ENCODE measurements at regions not wholly inside any gene's neighbourhood (a gene's known extent, or its start where the extent isn't known, plus 50 kb on each side); places are given as distances from the start of the nearest gene placed in this dataset.
"Not testable (repeated sequence)": the region's sequence is repeated elsewhere in the genome, so short reads cannot be mapped to it uniquely, and the experiment has no call there.

- Mint-ChIP-seq H3K27me3 (no peaks in the 10 kb centered on the region), H3K27ac (no peak overlapping the region), H3K4me1 (no peaks in the 10 kb centered on the region), H3K36me3 (ENCODE audit: low read depth) (no peaks in the 10 kb centered on the region), H3K4me3 (no peak overlapping the region), H3K9me3 (peaks cover 4% of the 10 kb centered on the region)
- ATAC-seq (replicated peaks), result no peak
Measured at GRCh38 chr5:99773290-99773689, 761.9 kb upstream of the FAM174A start.

GRCh38 chr5:99771296-99771695 lies 763.9 kb upstream of the FAM174A start:
- H3K27me3 Mint-ChIP-seq, result no peaks in the 10 kb centered on the region
- H3K4me1 Mint-ChIP-seq, result no peaks in the 10 kb centered on the region
- ATAC-seq (replicated peaks), result no peak
- H3K36me3 Mint-ChIP-seq (ENCODE audit: low read depth), result no peaks in the 10 kb centered on the region
- H3K27ac Mint-ChIP-seq, result no peak overlapping the region
- no peak overlapping the region for H3K4me3 Mint-ChIP-seq
- peaks cover 4% of the 10 kb centered on the region for H3K9me3 Mint-ChIP-seq

DNA sequence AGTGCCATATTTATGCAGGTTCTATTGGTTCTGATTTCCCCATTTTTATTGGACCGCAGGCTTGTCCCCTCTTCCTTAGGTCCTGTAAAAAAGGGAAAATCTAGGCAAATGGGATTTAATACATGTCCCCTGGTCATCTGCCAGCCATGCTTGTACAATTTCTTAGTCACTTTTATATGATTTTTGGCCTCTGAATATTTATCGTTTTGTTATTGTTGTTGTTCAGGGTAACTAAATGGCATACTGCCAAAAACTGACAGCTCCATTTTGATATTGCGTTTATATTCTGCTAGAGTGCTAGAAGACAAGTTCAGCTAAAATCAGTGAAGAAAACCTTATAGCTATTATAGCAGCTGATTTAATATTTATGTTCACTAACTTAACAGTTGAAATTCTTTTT lies 770.2 kb upstream of the FAM174A start:
- Mint-ChIP-seq H3K27ac (no peak overlapping the region), H3K4me1 (no peaks in the 10 kb centered on the region), H3K27me3 (no peaks in the 10 kb centered on the region), H3K4me3 (no peak overlapping the region), H3K36me3 (ENCODE audit: low read depth) (no peaks in the 10 kb centered on the region), H3K9me3 (peaks cover 19% of the 10 kb centered on the region)
- no peak for ATAC-seq (replicated peaks)

DNA sequence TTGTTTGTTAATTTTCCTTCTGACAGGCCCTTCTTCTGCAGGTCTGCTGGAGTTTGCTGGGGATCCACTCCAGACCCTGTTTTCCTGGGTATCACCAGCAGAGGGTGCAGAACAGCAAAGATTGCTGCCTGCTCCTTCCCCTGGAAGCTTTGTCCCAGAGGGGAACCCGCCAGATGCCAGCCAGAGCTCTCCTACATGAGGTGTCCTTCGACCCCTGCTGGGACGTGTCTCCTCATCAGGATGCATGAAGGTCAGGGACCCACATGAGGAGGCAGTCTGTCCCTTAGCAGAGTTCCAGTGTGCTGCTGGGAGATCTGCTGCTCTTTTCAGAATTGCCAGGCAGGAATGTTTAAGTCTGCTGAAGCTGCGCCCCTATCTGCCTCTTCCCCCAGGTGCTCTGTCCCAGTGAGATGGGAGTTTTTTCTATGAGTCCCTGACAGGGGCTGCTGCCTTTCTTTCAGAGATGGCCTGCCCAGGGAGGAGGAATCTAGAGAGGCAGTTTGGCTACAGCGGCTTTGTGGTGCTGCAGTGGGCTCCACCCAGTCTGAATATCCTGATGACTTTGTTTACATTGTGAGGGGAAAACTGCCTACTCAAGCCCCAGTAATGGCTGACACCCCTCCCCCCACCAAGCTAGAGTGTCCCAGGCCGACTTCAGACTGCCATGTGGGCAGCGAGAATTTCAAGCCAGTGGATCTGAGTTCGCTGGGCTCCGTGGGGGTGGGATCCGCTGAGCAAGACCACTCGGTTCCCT lies 772.0 kb upstream of the FAM174A start:
- ATAC-seq (replicated peaks), result no peak
- Mint-ChIP-seq H3K4me3 (no peak overlapping the region), H3K27ac (no peak overlapping the region), H3K36me3 (ENCODE audit: low read depth) (no peaks in the 10 kb centered on the region), H3K27me3 (no peaks in the 10 kb centered on the region), H3K9me3 (peaks cover 15% of the 10 kb centered on the region), H3K4me1 (no peaks in the 10 kb centered on the region)

DNA sequence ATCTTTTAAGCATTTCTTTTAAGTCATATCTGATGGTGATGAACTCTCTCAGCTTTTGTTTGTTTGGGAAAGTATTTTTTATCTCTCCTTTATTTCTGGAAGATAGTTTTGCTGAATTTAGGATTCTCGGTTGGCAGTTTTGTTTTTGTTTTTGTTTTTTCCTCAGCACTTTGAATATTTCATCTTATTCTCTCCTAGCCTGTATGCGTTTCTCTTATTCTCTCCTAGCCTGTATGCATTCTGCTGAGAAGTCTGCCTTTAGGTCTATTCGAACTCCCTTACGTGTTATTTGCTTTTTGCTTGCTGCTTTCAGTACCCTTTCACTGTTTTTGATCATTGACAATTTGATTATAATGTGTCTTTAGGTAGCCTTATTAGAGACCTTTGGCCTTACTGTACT lies 787.8 kb upstream of the FAM174A start:
- H3K4me3 Mint-ChIP-seq, result no peak overlapping the region
- H3K27ac Mint-ChIP-seq, result no peak overlapping the region
- no peaks in the 10 kb centered on the region for H3K36me3 Mint-ChIP-seq (ENCODE audit: low read depth)
- ATAC-seq (replicated peaks), result no peak
- H3K4me1 Mint-ChIP-seq, result no peaks in the 10 kb centered on the region
- peaks cover 9% of the 10 kb centered on the region for H3K9me3 Mint-ChIP-seq
- H3K27me3 Mint-ChIP-seq, result no peaks in the 10 kb centered on the region

DNA sequence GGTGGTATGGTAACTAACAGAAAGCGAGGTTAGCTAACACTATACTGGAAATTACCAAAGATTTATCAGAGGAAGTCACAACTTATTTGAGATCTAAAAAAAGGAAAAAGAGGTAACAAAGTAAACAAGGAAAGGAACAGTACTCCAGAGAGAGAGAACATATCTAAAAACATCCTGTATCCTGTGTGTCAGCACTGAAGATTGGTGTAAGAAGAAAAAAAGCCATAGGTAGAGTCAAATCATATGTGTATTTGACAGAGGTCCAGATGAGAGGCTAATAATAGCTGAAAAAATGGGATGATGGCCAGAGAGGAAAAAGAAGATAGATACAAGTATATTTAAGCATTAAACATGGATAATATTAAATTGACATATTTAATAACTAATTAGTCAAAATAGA lies 802.0 kb upstream of the FAM174A start:
- not testable (repeated sequence) for H3K27me3 Mint-ChIP-seq

GRCh38 chr5:99730653-99731052 lies 801.8 kb upstream of the CHD1 start:
- not testable (repeated sequence) for ATAC-seq (replicated peaks); H3K4me1 Mint-ChIP-seq; H3K36me3 Mint-ChIP-seq (ENCODE audit: low read depth); H3K4me3 Mint-ChIP-seq; H3K27ac Mint-ChIP-seq; H3K27me3 Mint-ChIP-seq; H3K9me3 Mint-ChIP-seq

More for the DNA sequence above, 802.0 kb upstream of the FAM174A start:
- ATAC-seq (replicated peaks); H3K27ac Mint-ChIP-seq; H3K9me3 Mint-ChIP-seq; H3K4me3 Mint-ChIP-seq; H3K4me1 Mint-ChIP-seq; H3K36me3 Mint-ChIP-seq (ENCODE audit: low read depth): not testable (repeated sequence)

- H3K4me1 Mint-ChIP-seq, result no peaks in the 10 kb centered on the region
- no peaks in the 10 kb centered on the region for H3K27me3 Mint-ChIP-seq
- H3K27ac Mint-ChIP-seq, result no peak overlapping the region
- no peaks in the 10 kb centered on the region for H3K36me3 Mint-ChIP-seq (ENCODE audit: low read depth)
- H3K4me3 Mint-ChIP-seq, result no peak overlapping the region
- ATAC-seq (replicated peaks), result no peak
- H3K9me3 Mint-ChIP-seq, result no peaks in the 10 kb centered on the region
Measured at GRCh38 chr5:99724732-99725290, 796.0 kb upstream of the CHD1 start.

GRCh38 chr5:99721506-99721905 lies 792.7 kb upstream of the CHD1 start:
- H3K27me3 Mint-ChIP-seq, result no peaks in the 10 kb centered on the region
- H3K4me3 Mint-ChIP-seq, result no peak overlapping the region
- no peaks in the 10 kb centered on the region for H3K36me3 Mint-ChIP-seq (ENCODE audit: low read depth)
- H3K4me1 Mint-ChIP-seq, result no peaks in the 10 kb centered on the region
- no peak for ATAC-seq (replicated peaks)
- no peak overlapping the region for H3K27ac Mint-ChIP-seq
- no peaks in the 10 kb centered on the region for H3K9me3 Mint-ChIP-seq

DNA sequence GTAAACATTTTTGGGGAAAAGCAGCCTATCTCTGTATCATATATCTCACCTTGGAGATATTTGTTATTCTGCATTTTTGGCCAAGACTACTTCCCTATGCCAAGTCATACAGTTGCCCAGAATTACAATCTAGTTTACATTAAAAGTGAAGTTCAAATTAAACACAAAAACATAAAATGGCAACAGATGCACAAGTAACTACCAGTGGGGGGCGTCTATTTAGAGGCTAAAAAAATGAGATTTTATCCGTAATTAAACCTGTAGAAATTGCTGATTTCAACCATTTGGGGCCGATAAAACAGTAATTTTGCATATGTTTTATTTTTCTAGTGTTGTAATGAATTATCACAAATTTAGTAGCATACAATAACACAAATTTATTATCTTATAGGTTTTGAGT lies 787.1 kb upstream of the CHD1 start:
- H3K36me3 Mint-ChIP-seq (ENCODE audit: low read depth), result no peaks in the 10 kb centered on the region
- H3K27ac Mint-ChIP-seq, result no peak overlapping the region
- H3K4me3 Mint-ChIP-seq, result no peak overlapping the region
- ATAC-seq (replicated peaks), result no peak
- no peaks in the 10 kb centered on the region for H3K27me3 Mint-ChIP-seq
- no peaks in the 10 kb centered on the region for H3K4me1 Mint-ChIP-seq
- H3K9me3 Mint-ChIP-seq, result no peaks in the 10 kb centered on the region

GRCh38 chr5:99706160-99706559 lies 777.4 kb upstream of the CHD1 start:
- Mint-ChIP-seq H3K36me3 (ENCODE audit: low read depth) (no peaks in the 10 kb centered on the region), H3K27me3 (no peaks in the 10 kb centered on the region), H3K9me3 (peaks cover 4% of the 10 kb centered on the region), H3K27ac (no peak overlapping the region), H3K4me1 (no peaks in the 10 kb centered on the region), H3K4me3 (no peak overlapping the region)
- ATAC-seq (replicated peaks), result no peak

GRCh38 chr5:99702565-99702964 lies 773.8 kb upstream of the CHD1 start:
- H3K27me3 Mint-ChIP-seq, result no peaks in the 10 kb centered on the region
- H3K4me3 Mint-ChIP-seq, result no peak overlapping the region
- H3K9me3 Mint-ChIP-seq, result peaks cover 4% of the 10 kb centered on the region
- H3K4me1 Mint-ChIP-seq, result no peaks in the 10 kb centered on the region
- no peak for ATAC-seq (replicated peaks)
- H3K36me3 Mint-ChIP-seq (ENCODE audit: low read depth), result no peaks in the 10 kb centered on the region
- H3K27ac Mint-ChIP-seq, result no peak overlapping the region

DNA sequence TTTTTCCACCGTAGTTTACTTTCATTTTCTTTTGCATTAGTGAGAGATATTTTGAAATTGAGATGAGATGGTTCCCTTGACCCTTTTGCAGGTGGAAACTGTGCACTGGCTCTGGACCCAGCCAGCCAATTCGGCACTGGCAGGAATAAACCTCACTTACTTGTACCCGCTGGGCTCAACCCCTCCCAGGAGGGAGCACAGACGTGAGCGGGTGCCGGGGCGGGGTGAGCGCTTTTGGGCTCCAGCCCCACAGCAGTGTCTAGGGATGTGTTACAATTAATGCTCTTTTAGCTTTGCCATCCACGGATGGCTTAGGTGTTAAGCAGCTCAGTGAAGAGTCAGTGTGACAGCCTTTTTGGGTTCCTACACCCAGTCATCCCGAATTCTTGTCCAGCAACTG lies 766.1 kb upstream of the CHD1 start:
- no peak for ATAC-seq (replicated peaks)
- H3K9me3 Mint-ChIP-seq, result peaks cover 7% of the 10 kb centered on the region
- H3K4me1 Mint-ChIP-seq, result no peaks in the 10 kb centered on the region
- no peak overlapping the region for H3K4me3 Mint-ChIP-seq
- H3K27me3 Mint-ChIP-seq, result no peaks in the 10 kb centered on the region
- H3K36me3 Mint-ChIP-seq (ENCODE audit: low read depth), result no peaks in the 10 kb centered on the region
- no peak overlapping the region for H3K27ac Mint-ChIP-seq

DNA sequence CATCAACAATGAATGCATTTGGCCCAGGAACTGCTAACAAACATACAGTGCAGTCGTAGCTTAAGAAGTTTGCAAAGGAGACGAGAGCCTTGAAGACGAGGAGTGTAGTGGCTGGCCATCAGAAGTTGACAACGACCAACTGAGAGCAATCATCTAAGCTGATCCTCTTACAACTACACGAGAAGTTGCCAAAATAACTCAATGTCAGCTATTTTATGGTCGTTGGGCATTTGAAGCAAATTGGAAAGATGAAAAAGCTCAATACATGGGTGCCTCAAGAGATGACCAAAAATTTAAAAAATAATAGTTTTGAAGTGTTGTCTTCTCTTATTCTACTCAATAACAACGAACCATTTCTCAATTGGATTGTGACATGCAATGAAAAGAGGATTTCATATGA lies 757.7 kb upstream of the CHD1 start:
- Mint-ChIP-seq H3K4me3 (no peak overlapping the region), H3K36me3 (ENCODE audit: low read depth) (no peaks in the 10 kb centered on the region), H3K27me3 (no peaks in the 10 kb centered on the region), H3K4me1 (no peaks in the 10 kb centered on the region), H3K9me3 (peaks cover 2% of the 10 kb centered on the region), H3K27ac (no peak overlapping the region)
- ATAC-seq (replicated peaks), result no peak

GRCh38 chr5:99675974-99676373 lies 747.2 kb upstream of the CHD1 start:
- H3K27me3 Mint-ChIP-seq, result no peaks in the 10 kb centered on the region
- H3K4me3 Mint-ChIP-seq, result no peak overlapping the region
- H3K27ac Mint-ChIP-seq, result no peak overlapping the region
- no peaks in the 10 kb centered on the region for H3K9me3 Mint-ChIP-seq
- no peak for ATAC-seq (replicated peaks)
- H3K36me3 Mint-ChIP-seq (ENCODE audit: low read depth), result no peaks in the 10 kb centered on the region
- no peaks in the 10 kb centered on the region for H3K4me1 Mint-ChIP-seq

- no peaks in the 10 kb centered on the region for H3K4me1 Mint-ChIP-seq
- no peak overlapping the region for H3K4me3 Mint-ChIP-seq
- ATAC-seq (replicated peaks), result no peak
- no peaks in the 10 kb centered on the region for H3K9me3 Mint-ChIP-seq
- no peak overlapping the region for H3K27ac Mint-ChIP-seq
- no peaks in the 10 kb centered on the region for H3K27me3 Mint-ChIP-seq
- no peaks in the 10 kb centered on the region for H3K36me3 Mint-ChIP-seq (ENCODE audit: low read depth)
Measured at GRCh38 chr5:99674101-99674500, 745.3 kb upstream of the CHD1 start.

Measured in activated T-helper 17 cell treated with anti-CD3 and anti-CD28 coated beads, Interleukin-2, amount 50 U/mL, for 72 hours (primary cell).